Thymus (tissue), 11 donors: ENCODE measurements at regions not wholly inside any gene's neighbourhood (a gene's known extent, or its start where the extent isn't known, plus 50 kb on each side); places are given as distances from the start of the nearest gene placed in this dataset.
"Not testable (repeated sequence)": the region's sequence is repeated elsewhere in the genome, so short reads cannot be mapped to it uniquely, and the experiment has no call there.

Source experiments
- DNase-seq, 9 donors: peaks; one replicate each; pipeline ENCODE4 v3.0.0-alpha.2; 2013; ENCODE audit warnings: low spot score in 9 of 9, low read depth in 6 of 9, missing footprints in 1 of 9
- H3K27ac ChIP-seq, 2 donors: one replicate each; pipeline ENCODE4 v1.5.1; 2013; ENCODE audit warnings: control low read depth in 1 of 2, low read depth in 1 of 2, low read length in 1 of 2, mild to moderate bottlenecking in 1 of 2, moderate library complexity in 1 of 2
- H3K27me3 ChIP-seq, 2 donors: one replicate each; pipeline ENCODE4 v1.5.1; 2013; ENCODE audit warnings: low read length in 1 of 2; ENCODE audit not compliant: control insufficient read depth in 2 of 2, insufficient read depth in 1 of 2
- H3K36me3 ChIP-seq, 2 donors: one replicate each; pipeline ENCODE4 v1.5.1; 2013; ENCODE audit warnings: low read length in 1 of 2, mild to moderate bottlenecking in 1 of 2, moderate library complexity in 1 of 2; ENCODE audit not compliant: control insufficient read depth in 2 of 2, insufficient read depth in 2 of 2
- H3K4me1 ChIP-seq, 2 donors: one replicate each; pipeline ENCODE4 v1.5.1; 2013; ENCODE audit warnings: low read length in 2 of 2; ENCODE audit not compliant: control insufficient read depth in 2 of 2, insufficient read depth in 2 of 2
- H3K4me3 ChIP-seq, 2 donors: one replicate each; pipeline ENCODE4 v1.5.1; 2013; ENCODE audit warnings: low read length in 2 of 2, control low read depth in 1 of 2, mild to moderate bottlenecking in 1 of 2
- H3K9me3 ChIP-seq, 2 donors: one replicate each; pipeline ENCODE4 v1.5.1; 2013; ENCODE audit warnings: low read length in 1 of 2, mild to moderate bottlenecking in 1 of 2; ENCODE audit not compliant: control insufficient read depth in 2 of 2, insufficient read depth in 1 of 2
- WGBS: extraction: QIAGEN DNeasy Blood & Tissue Kit; methylation state at CpG from one replicate; pipeline ENCODE4 v1.1.7; 2013; 5-methylcytosine and 5-hydroxymethylcytosine counted together
- donor health status: healthy.

- Histone ChIP-seq H3K4me3 (no peak overlapping the region), H3K27ac (no peak overlapping the region), H3K36me3 (no peaks in the 10 kb centered on the region), H3K27me3 (no peaks in the 10 kb centered on the region), H3K9me3 (no peaks in the 10 kb centered on the region), H3K4me1 (peaks cover 0 to 2% of the 10 kb centered on the region in 2 donors)
- WGBS, result 19% methylated on average over 4 of the region's 4 CpGs
- no peak for DNase-seq
Observed at GRCh38 chr7:153943457-153943856, 108.7 kb upstream of the DPP6 start.

GRCh38 chr7:153943861-153944260, 108.3 kb upstream of the DPP6 start:
- no peak for DNase-seq

DNA sequence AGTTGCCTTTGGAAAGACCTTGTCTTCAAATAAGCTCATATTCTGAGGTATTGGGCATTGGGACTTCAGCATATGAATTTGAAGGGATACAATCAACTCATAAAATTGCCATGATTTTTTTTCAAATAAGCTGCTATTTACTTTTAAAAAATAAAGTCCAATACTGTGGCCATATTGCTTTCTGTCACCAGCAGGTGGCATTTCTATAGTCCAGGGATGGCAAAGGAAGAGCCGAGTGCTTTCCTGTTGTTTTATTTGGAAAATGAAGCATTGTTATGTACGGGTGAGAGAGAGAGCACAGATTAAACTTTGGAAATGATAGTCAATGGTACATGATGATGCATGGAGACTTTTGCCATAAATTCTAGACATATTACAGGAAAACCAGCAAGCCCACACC, 104.1 kb upstream of the DPP6 start:
- no peaks in the 10 kb centered on the region for H3K36me3 ChIP-seq
- no peak overlapping the region for H3K27ac ChIP-seq
- no peaks in the 10 kb centered on the region for H3K27me3 ChIP-seq
- 68% methylated on average over 2 of the region's 2 CpGs for WGBS
- DNase-seq, result no peak
- no peaks in the 10 kb centered on the region for H3K9me3 ChIP-seq
- no peaks in the 10 kb centered on the region for H3K4me1 ChIP-seq
- H3K4me3 ChIP-seq, result no peak overlapping the region

More at GRCh38 chr7:153943861-153944260, 108.3 kb upstream of the DPP6 start:
- H3K36me3 ChIP-seq, result no peaks in the 10 kb centered on the region
- peaks cover 0 to 2% of the 10 kb centered on the region in 2 donors for H3K4me1 ChIP-seq
- H3K9me3 ChIP-seq, result no peaks in the 10 kb centered on the region
- H3K27ac ChIP-seq, result no peak overlapping the region
- no peak overlapping the region for H3K4me3 ChIP-seq
- H3K27me3 ChIP-seq, result no peaks in the 10 kb centered on the region
- 57% methylated on average over 12 of the region's 12 CpGs for WGBS

- Histone ChIP-seq H3K36me3 (no peaks in the 10 kb centered on the region), H3K27me3 (no peaks in the 10 kb centered on the region), H3K9me3 (no peaks in the 10 kb centered on the region), H3K4me1 (no peaks in the 10 kb centered on the region), H3K4me3 (no peak overlapping the region), H3K27ac (no peak overlapping the region)
- WGBS, result 90% methylated on average over 10 of the region's 10 CpGs
- DNase-seq, result no peak
Observed at GRCh38 chr7:153951316-153951715, 100.9 kb upstream of the DPP6 start.

DNA sequence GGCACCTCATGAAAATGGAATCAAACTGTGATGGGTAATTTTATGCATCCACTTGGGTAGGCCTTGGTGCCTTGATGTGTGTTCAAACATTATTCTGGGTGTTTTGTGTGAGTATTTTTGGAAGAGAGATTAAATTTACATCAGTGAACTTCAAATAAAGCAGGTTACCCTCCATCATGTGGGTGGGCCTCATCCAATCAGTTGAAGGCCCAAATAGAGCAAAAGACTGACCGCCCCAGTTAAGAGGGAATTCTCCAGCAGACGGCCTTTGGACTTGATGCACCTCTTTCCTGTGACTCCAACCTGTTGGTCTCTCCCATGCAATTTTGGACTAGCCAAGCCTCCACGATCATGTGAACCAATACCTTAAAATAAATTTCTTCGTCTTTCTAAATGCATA, 97.7 kb upstream of the DPP6 start:
- Histone ChIP-seq H3K9me3 (no peaks in the 10 kb centered on the region), H3K4me1 (no peaks in the 10 kb centered on the region), H3K27me3 (no peaks in the 10 kb centered on the region), H3K36me3 (no peaks in the 10 kb centered on the region), H3K4me3 (no peak overlapping the region), H3K27ac (no peak overlapping the region)
- 95% methylated on average over 4 of the region's 4 CpGs for WGBS
- DNase-seq, result no peak

DNA sequence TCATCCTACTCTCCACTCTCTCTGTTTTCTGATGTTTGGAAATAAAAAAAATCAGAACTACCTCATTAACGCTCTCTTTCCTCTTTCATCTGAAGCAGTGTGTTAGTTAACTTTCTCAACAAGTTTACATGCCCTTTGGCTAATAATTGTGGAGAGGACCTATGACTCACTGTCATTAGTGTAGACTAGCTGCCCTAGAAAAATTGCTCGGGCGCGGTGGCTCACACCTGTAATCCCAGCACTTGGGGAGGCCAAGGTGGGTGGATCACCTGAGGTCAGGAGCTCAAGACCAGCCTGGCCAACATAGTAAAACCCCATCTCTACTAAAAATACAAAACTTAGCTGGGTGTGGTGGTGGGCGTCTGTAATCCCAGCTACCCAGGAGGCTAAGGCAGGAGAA, 94.5 kb upstream of the DPP6 start:
- not testable (repeated sequence) for H3K4me1 ChIP-seq, H3K9me3 ChIP-seq, DNase-seq, H3K27ac ChIP-seq, H3K36me3 ChIP-seq, H3K27me3 ChIP-seq, H3K4me3 ChIP-seq
- WGBS, result 79% methylated on average over 5 of the region's 5 CpGs

GRCh38 chr7:153958381-153958780, 93.8 kb upstream of the DPP6 start:
- not testable (repeated sequence) for H3K4me1 ChIP-seq, H3K36me3 ChIP-seq, H3K9me3 ChIP-seq, H3K27ac ChIP-seq, DNase-seq, H3K27me3 ChIP-seq, H3K4me3 ChIP-seq
- WGBS, result 77% methylated on average over 6 of the region's 6 CpGs

DNA sequence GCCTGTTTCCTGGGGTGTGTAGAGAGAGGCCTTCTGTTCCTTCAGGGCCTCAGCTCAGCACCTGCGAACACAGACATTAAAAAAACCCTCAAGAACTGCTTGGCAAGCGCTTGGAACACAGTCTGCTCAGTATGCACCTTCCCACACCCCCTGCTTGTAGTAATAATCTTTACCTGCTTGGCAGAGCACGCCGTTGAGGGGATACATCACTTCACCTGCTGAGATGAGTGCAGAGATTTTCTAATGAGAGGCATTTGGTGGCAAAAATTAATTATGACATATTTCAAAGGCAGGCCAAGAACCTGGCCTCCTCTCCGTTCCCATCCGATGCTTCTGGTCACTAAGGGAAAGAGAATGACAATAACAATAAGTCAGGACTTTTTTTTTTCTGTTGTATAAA, 93.4 kb upstream of the DPP6 start:
- not testable (repeated sequence) for H3K36me3 ChIP-seq, H3K27ac ChIP-seq, H3K27me3 ChIP-seq, H3K4me1 ChIP-seq, H3K9me3 ChIP-seq, DNase-seq, H3K4me3 ChIP-seq
- WGBS, result 83% methylated on average over 4 of the region's 6 CpGs

DNA sequence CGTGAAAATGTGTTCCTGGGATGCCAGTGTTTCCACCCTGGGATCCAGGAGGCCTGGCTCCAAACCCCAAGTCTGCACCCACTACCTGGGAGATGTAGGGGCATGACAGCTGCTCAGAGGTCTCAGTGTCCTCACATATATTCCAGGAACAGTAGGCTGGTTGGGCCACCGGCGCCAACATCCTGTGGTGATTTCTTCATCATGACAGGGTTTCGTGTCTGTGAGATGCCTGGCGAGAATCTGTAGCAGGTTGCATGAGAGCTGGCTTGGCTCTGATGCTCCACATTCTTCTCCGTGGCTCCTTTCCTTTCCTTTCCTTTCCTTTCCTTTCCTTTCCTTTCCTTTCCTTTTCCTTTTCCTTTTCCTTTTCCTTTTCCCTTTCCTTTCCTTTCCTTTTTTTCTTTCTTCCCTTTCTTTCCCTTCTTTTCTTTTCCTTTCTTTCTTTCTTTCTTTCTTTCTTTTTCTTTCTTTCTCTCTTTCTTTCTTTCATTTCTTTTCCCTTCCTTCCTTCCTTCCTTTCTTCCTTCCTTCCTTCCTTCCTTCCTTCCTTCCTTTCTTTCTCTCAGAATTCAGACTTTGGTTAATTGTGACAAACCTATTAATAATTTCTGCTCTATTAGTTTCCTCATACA, 87.6 kb upstream of the DPP6 start:
- not testable (repeated sequence) for H3K4me1 ChIP-seq, H3K36me3 ChIP-seq, DNase-seq, H3K27me3 ChIP-seq, H3K9me3 ChIP-seq, H3K27ac ChIP-seq, H3K4me3 ChIP-seq
- 91% methylated on average over 6 of the region's 6 CpGs for WGBS

DNA sequence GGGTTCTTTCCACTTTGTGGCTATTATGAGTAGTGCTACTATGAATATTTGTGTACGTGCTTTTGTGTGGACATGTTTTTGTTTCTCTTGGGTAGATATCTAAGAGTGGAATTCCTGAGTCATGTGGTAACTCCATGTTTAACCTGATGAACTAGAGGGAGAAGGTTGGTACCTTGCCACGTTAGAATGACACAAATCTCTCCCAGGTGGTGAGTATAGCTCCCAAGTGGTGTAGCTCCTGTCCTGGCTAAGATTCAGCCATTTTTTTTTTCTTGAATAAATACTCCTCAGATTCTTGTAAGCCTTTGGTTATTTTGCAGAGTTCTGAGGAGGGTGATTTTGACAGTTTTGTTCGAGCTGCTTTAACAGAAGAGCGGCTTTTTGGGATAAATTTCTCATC, 83.2 kb upstream of the DPP6 start:
- H3K27me3 ChIP-seq, DNase-seq, H3K27ac ChIP-seq, H3K9me3 ChIP-seq, H3K36me3 ChIP-seq, H3K4me3 ChIP-seq, H3K4me1 ChIP-seq: not testable (repeated sequence)
- WGBS, result 86% methylated on average over 2 of the region's 4 CpGs
